HepG2 (cell line): ENCODE measurements at regions not wholly inside any gene's neighbourhood (a gene's known extent, or its start where the extent isn't known, plus 50 kb on each side); places are given as distances from the start of the nearest gene placed in this dataset.

Experiments
- HCFC1 ChIP-seq: fragments of 150-350 bp; IDR thresholded peaks from 2 replicates; pipeline ENCODE4 v1.6.1; 2014; ENCODE audit warnings: low read depth, low read length
- KDM1A ChIP-seq: IDR thresholded peaks from 2 replicates; pipeline ENCODE4 v1.6.1; 2016; ENCODE audit warnings: missing compliant biosample characterization
- SOX6 ChIP-seq, 2 experiments: fragments of 450-650 bp in 1 of 2; sonication (generic) in 1 of 2; formaldehyde crosslinking in 1 of 2; IDR thresholded peaks; 2 replicates each; pipeline versions ENCODE4 v1.4.0 to v1.6.1; 2017 to 2020; ENCODE audit warnings: antibody characterized with exemption in 1 of 2, mild to moderate bottlenecking in 1 of 2, missing genetic modification reagents in 1 of 2
- ZC3H4 ChIP-seq: sonication (generic); formaldehyde crosslinking; IDR thresholded peaks from 2 replicates; pipeline ENCODE4 v1.4.0; 2020; ENCODE audit warnings: missing genetic modification reagents, borderline replicate concordance
- ZNF10 ChIP-seq: sonication (generic); formaldehyde crosslinking; IDR thresholded peaks from 2 replicates; pipeline ENCODE4 v1.4.0; 2020; ENCODE audit warnings: mild to moderate bottlenecking, low read depth, missing genetic modification reagents, borderline replicate concordance
- ZNF350 ChIP-seq: sonication (generic); formaldehyde crosslinking; IDR thresholded peaks from 2 replicates; pipeline ENCODE4 v1.4.0; 2020; ENCODE audit warnings: mild to moderate bottlenecking, low read depth, missing genetic modification reagents, borderline replicate concordance
- ZNF354B ChIP-seq: sonication (generic); formaldehyde crosslinking; IDR thresholded peaks from 2 replicates; pipeline ENCODE4 v1.8.0; 2022; ENCODE audit warnings: mild to moderate bottlenecking, missing genetic modification reagents
- ZNF468 ChIP-seq: sonication (generic); formaldehyde crosslinking; IDR thresholded peaks from 2 replicates; pipeline ENCODE4 v1.8.0; 2022; ENCODE audit warnings: mild to moderate bottlenecking, moderate library complexity, missing genetic modification reagents
- ZNF747 ChIP-seq: sonication (generic); formaldehyde crosslinking; IDR thresholded peaks from 2 replicates; pipeline ENCODE4 v1.8.1; 2023; ENCODE audit warnings: missing genetic modification reagents, mild to moderate bottlenecking, borderline replicate concordance
- TF ChIP-seq, protein P1 (sequence below): sonication (generic); formaldehyde crosslinking; IDR thresholded peaks from 2 replicates; pipeline ENCODE4 v1.5.0; 2020; ENCODE audit warnings: mild to moderate bottlenecking, missing genetic modification reagents
- TF ChIP-seq, protein P2 (sequence below): sonication (generic); formaldehyde crosslinking; IDR thresholded peaks from 2 replicates; pipeline ENCODE4 v1.4.0; 2020; ENCODE audit warnings: missing genetic modification reagents
- TF ChIP-seq, protein P3 (sequence below): sonication (generic); formaldehyde crosslinking; IDR thresholded peaks from 2 replicates; pipeline ENCODE4 v1.9.0; 2022; ENCODE audit warnings: missing genetic modification reagents, mild to moderate bottlenecking, borderline replicate concordance
- TF ChIP-seq, protein P4 (sequence below): sonication (generic); formaldehyde crosslinking; IDR thresholded peaks from 2 replicates; pipeline ENCODE4 v1.5.0; 2020; ENCODE audit warnings: missing genetic modification reagents, mild to moderate bottlenecking, borderline replicate concordance
- TF ChIP-seq, protein P5 (sequence below): IDR thresholded peaks from 2 replicates; pipeline ENCODE4 v1.4.0; 2020; ENCODE audit warnings: mild to moderate bottlenecking, missing genetic modification reagents
- TF ChIP-seq, protein P6 (sequence below): sonication (generic); formaldehyde crosslinking; IDR thresholded peaks from 2 replicates; pipeline ENCODE4 v1.5.0; 2020; ENCODE audit warnings: missing genetic modification reagents, mild to moderate bottlenecking, borderline replicate concordance

DNA sequence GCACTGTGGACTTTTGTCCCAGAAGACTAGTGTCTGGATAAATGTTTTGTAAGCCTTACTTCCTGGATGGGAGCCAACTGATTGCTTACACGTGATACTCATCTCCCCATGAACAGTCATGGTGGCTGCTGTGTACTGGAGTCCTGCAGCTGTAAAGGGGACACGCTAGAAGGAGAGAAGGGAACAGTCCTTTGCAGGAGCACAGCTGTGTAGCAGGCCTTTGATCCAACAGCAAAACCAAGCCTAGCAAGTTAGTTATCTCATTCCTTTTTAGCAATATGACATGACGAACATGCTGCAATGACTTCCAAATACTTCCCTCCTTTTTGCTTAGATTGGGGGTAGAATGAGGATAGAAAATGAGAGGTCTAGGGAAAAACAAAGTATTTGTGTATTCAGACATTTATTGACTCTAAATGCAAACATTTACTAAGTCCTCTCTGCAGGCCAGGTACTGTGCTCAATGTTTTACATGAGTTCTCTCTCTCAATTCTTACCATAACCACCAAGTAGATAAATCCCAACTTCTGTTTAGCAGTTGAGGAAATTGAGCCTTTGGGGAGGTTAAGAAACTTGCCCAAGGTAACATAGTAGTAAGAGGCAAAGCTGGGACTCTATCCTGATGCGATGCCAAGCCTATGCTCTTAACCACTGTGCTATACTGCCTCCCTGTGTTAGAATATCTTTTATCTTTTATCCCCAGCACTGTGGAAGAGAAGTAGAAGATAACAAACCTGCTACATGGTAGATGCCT lies 55.4 kb upstream of the CD28 start (continued):
- TF ChIP-seq SOX6 (IDR thresholded peaks at IDR 0.05) (no peak), SOX6 (CRISPR knock-in tag; IDR thresholded peaks at IDR 0.05) (peak; percentile 87), KDM1A (no peak), ZNF468 (CRISPR knock-in tag) (no peak), ZNF354B (CRISPR knock-in tag) (no peak), ZNF350 (peak; percentile 87; the same call in 1 of the 2 replicates), ZNF10 (CRISPR knock-in tag) (no peak), ZNF747 (0 out of 2 replicates have a peak, but pooled peaks have one; percentile 57), HCFC1 (no peak), ZC3H4 (CRISPR knock-in tag) (no peak)
- TF ChIP-seq, protein P1, sequence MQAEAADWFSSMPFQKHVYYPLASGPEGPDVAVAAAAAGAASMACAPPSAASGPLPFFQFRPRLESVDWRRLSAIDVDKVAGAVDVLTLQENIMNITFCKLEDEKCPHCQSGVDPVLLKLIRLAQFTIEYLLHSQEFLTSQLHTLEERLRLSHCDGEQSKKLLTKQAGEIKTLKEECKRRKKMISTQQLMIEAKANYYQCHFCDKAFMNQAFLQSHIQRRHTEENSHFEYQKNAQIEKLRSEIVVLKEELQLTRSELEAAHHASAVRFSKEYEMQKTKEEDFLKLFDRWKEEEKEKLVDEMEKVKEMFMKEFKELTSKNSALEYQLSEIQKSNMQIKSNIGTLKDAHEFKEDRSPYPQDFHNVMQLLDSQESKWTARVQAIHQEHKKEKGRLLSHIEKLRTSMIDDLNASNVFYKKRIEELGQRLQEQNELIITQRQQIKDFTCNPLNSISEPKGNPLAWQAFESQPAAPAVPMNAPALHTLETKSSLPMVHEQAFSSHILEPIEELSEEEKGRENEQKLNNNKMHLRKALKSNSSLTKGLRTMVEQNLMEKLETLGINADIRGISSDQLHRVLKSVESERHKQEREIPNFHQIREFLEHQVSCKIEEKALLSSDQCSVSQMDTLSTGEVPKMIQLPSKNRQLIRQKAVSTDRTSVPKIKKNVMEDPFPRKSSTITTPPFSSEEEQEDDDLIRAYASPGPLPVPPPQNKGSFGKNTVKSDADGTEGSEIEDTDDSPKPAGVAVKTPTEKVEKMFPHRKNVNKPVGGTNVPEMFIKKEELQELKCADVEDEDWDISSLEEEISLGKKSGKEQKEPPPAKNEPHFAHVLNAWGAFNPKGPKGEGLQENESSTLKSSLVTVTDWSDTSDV (CRISPR knock-in tag), result no peak
- TF ChIP-seq, protein P2, sequence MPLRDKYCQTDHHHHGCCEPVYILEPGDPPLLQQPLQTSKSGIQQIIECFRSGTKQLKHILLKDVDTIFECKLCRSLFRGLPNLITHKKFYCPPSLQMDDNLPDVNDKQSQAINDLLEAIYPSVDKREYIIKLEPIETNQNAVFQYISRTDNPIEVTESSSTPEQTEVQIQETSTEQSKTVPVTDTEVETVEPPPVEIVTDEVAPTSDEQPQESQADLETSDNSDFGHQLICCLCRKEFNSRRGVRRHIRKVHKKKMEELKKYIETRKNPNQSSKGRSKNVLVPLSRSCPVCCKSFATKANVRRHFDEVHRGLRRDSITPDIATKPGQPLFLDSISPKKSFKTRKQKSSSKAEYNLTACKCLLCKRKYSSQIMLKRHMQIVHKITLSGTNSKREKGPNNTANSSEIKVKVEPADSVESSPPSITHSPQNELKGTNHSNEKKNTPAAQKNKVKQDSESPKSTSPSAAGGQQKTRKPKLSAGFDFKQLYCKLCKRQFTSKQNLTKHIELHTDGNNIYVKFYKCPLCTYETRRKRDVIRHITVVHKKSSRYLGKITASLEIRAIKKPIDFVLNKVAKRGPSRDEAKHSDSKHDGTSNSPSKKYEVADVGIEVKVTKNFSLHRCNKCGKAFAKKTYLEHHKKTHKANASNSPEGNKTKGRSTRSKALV (CRISPR knock-in tag), result peak; percentile 61
- TF ChIP-seq, protein P3, sequence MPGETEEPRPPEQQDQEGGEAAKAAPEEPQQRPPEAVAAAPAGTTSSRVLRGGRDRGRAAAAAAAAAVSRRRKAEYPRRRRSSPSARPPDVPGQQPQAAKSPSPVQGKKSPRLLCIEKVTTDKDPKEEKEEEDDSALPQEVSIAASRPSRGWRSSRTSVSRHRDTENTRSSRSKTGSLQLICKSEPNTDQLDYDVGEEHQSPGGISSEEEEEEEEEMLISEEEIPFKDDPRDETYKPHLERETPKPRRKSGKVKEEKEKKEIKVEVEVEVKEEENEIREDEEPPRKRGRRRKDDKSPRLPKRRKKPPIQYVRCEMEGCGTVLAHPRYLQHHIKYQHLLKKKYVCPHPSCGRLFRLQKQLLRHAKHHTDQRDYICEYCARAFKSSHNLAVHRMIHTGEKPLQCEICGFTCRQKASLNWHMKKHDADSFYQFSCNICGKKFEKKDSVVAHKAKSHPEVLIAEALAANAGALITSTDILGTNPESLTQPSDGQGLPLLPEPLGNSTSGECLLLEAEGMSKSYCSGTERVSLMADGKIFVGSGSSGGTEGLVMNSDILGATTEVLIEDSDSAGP (CRISPR knock-in tag), result peak; percentile 32; the same call in 1 of the 2 replicates
- TF ChIP-seq, protein P4, sequence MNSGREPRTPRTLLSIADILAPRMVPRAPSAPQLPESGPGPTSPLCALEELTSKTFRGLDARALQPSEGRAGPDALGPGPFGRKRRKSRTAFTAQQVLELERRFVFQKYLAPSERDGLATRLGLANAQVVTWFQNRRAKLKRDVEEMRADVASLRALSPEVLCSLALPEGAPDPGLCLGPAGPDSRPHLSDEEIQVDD (CRISPR knock-in tag), result no peak
- TF ChIP-seq, protein P5, sequence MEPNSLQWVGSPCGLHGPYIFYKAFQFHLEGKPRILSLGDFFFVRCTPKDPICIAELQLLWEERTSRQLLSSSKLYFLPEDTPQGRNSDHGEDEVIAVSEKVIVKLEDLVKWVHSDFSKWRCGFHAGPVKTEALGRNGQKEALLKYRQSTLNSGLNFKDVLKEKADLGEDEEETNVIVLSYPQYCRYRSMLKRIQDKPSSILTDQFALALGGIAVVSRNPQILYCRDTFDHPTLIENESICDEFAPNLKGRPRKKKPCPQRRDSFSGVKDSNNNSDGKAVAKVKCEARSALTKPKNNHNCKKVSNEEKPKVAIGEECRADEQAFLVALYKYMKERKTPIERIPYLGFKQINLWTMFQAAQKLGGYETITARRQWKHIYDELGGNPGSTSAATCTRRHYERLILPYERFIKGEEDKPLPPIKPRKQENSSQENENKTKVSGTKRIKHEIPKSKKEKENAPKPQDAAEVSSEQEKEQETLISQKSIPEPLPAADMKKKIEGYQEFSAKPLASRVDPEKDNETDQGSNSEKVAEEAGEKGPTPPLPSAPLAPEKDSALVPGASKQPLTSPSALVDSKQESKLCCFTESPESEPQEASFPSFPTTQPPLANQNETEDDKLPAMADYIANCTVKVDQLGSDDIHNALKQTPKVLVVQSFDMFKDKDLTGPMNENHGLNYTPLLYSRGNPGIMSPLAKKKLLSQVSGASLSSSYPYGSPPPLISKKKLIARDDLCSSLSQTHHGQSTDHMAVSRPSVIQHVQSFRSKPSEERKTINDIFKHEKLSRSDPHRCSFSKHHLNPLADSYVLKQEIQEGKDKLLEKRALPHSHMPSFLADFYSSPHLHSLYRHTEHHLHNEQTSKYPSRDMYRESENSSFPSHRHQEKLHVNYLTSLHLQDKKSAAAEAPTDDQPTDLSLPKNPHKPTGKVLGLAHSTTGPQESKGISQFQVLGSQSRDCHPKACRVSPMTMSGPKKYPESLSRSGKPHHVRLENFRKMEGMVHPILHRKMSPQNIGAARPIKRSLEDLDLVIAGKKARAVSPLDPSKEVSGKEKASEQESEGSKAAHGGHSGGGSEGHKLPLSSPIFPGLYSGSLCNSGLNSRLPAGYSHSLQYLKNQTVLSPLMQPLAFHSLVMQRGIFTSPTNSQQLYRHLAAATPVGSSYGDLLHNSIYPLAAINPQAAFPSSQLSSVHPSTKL (CRISPR knock-in tag), result peak; percentile 94
- TF ChIP-seq, protein P6, sequence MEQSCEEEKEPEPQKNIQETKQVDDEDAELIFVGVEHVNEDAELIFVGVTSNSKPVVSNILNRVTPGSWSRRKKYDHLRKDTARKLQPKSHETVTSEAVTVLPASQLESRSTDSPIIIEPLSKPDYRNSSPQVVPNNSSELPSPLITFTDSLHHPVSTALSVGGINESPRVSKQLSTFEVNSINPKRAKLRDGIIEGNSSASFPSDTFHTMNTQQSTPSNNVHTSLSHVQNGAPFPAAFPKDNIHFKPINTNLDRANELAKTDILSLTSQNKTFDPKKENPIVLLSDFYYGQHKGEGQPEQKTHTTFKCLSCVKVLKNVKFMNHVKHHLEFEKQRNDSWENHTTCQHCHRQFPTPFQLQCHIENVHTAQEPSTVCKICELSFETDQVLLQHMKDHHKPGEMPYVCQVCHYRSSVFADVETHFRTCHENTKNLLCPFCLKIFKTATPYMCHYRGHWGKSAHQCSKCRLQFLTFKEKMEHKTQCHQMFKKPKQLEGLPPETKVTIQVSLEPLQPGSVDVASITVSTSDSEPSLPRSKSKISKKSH (CRISPR knock-in tag), result no peak
